ENCODE measurements at regions not wholly inside any gene's neighbourhood (a gene's known extent, or its start where the extent isn't known, plus 50 kb on each side); places are given as distances from the start of the nearest gene placed in this dataset.
A peak's percentile ranks its signal among the peaks of the same experiment; 100 is the strongest.

- no peak for DNase-seq
These were observed 50.5 kb upstream of the ZNF438 start for GRCh38 chr10:31081937-31082840.

DNA sequence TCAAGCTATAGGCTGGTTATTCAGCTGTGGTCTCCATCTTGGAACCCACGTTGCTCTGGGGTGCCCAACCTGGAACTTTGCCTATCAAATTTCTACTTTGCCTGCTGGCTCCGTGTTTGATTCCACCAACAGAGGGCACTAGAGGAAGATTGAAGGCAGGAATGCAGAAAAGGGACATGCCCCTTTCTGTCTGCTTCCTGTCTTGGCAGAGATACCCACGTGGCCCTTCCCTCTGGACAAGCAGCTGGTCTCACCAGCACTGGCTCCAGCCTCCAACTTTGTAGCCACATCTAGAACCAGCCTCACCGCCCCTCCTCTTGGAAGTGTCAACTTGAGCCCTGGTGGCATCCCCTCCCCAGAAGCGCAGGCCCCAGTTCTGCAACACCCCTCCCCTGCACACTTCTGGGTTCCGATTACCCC, 52.1 kb upstream of the ZNF438 start:
- peak; percentile 80 for DNase-seq

- no peak for DNase-seq
These were observed 55.3 kb upstream of the ZNF438 start for GRCh38 chr10:31087011-31087410.

GRCh38 chr10:31087851-31088250, 56.2 kb upstream of the ZNF438 start:
- no peak for DNase-seq

DNA sequence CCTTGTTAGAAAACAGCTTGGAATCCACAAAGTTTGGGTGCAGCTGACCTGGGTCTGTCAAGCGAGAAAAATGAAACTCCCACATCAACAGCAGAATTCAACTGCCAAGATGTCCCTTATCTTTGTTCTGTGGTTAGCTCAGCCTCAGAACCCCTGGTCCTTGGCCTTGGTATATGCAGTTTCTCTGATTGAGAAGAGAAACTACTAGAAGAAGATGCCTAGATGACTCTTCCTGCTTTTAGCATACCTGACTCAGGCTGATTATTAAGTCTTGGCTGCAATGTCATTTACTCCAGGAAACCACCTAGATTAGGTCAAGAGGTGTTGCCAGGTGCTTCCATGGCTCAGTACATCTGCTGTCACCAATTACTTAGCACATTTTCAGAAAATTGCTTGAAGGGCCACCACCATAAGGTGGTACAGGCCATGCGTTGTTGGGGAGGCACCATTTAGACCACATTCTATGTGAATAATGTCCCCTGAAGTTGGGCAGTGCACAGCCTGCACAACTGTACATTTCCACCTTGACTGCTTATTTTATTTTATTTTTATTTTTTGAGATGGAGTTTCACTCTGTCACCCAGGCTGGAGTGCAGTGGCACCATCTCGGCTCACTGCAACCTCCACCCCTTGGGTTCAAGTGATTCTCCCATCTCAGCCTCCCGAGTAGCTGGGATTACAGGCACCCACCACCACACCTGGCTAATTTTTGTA, 59.4 kb upstream of the ZNF438 start:
- DNase-seq, result no peak

- DNase-seq, result no peak
These were observed 64.3 kb upstream of the ZNF438 start for GRCh38 chr10:31095677-31096560.

DNA sequence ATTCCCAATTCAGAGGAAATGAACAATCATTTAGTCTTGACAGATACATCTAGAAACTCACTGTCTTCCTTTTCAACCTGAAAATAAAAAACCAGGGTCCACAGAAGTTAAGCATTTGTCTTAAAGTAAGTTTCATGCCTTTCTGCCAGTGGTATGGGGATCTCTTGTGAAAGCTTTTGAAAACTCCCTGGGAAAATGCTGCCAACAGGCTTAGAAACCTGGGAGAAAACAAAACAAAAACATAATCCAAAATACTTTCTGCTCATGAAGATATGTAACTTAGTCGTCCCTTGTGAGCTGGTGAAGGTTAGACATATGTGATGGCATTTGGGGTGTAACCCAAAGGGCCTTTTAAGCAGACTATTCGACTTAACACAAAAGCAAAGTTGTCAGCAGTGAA, 66.4 kb upstream of the ZNF438 start:
- no peak for DNase-seq

GRCh38 chr10:31099094-31099493, 67.4 kb upstream of the ZNF438 start:
- no peak for DNase-seq

- DNase-seq, result peak; percentile 76
These were observed 68.0 kb upstream of the ZNF438 start for GRCh38 chr10:31099664-31100063.

GRCh38 chr10:31100115-31100601, 68.5 kb upstream of the ZNF438 start:
- no peak for DNase-seq

GRCh38 chr10:31100662-31101061, 69.0 kb upstream of the ZNF438 start:
- DNase-seq, result no peak

DNA sequence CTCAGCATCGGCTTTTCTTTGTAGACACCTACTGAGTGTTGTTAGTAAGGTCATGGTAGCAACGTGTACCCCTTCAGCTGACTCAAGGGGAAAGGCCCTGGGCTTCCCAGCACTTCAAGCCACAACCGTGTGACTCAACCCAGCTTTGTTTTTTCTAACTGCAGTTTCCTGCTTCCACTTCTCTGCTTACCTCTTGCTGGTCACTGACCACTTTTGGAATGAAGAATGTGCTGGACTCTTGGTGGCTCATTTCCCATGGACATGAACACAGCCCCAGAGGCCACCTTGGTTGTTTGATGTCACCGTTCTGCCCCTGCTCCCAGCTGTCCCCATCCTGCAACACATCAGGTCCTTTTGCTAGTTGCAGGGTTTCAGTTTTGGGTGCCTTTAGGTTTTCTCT, 69.5 kb upstream of the ZNF438 start:
- DNase-seq, result peak; percentile 81

DNA sequence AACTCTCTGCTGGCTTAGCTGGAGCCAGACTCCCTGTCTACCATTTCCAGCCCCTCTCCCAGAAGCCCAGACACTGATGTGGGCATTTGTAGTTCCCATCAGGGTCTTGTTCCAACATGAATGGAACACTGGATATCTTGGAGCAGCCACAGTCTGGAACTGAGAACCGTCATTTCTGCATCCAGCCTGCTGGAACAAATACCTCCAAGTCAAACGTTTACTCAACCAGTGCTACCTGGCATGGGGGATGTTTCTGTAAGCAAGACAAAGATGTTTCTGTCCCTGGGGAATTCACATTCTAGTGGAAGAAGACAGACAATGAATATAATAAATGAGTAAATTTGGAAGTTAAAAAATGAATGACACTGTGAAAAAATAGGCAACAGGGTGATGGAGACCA, 70.8 kb upstream of the ZNF438 start:
- no peak for DNase-seq

GRCh38 chr10:31103112-31103511, 71.4 kb upstream of the ZNF438 start:
- DNase-seq, result no peak

GRCh38 chr10:31112961-31113360, 81.3 kb upstream of the ZNF438 start:
- DNase-seq, result no peak

- DNase-seq, result no peak
These were observed 84.6 kb upstream of the ZNF438 start for GRCh38 chr10:31116226-31116625.

- DNase-seq, result no peak
These were observed 86.9 kb upstream of the ZNF438 start for GRCh38 chr10:31118556-31118955.

DNA sequence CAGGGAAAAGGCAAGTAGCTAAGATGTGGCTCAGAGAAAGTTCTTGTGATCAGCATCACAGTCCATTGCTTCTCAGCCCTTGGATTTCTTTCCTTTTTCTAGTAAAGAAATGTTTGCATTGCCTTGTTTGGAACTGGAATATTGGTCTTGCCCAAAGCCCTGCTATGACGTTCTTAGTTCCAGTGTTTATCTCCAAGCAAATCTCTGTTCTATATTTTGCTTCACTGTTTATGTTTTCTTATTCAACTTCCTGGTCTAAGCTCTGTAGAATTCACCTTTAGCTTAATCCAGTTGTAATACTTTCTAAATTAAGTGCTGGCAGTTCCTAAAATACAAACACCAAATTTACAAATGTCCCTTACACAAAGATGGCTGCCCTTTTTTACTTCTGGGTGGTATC, 88.7 kb upstream of the ZNF438 start:
- DNase-seq, result no peak

DNA sequence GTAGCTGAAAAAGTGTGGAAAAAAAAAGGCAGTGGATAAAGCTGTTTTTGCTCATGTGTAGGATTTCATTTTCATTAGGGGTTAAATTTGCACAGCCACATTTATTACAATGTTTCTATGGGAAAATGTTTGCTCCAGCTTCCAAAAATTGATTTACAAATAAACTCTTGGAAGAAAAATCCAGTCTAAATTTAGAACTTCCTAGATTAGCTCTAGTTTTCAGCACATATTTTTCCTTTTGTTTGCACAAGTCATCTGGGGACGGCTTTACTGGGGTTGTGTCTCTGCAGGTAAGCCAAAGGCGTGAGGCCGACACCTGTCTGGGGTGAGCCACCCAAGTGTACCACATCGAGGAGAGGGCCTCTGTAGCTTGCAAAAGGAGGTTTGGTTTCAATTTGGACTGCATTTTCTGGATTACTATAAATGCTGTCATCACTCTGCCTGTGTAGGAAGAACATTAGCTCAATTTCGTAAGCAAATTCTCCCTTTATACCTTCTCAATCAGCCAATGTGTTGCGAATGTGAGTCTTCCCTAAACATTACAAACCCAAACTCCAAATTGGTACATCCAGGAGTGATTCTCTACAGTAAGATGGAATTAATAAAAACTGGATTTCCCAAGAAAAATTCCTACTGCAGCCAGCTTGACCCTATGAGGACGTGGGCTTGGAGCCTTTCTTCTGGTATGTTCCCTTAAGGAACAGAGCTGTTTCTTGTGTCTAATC, 89.5 kb upstream of the ZNF438 start:
- no peak for DNase-seq

DNA sequence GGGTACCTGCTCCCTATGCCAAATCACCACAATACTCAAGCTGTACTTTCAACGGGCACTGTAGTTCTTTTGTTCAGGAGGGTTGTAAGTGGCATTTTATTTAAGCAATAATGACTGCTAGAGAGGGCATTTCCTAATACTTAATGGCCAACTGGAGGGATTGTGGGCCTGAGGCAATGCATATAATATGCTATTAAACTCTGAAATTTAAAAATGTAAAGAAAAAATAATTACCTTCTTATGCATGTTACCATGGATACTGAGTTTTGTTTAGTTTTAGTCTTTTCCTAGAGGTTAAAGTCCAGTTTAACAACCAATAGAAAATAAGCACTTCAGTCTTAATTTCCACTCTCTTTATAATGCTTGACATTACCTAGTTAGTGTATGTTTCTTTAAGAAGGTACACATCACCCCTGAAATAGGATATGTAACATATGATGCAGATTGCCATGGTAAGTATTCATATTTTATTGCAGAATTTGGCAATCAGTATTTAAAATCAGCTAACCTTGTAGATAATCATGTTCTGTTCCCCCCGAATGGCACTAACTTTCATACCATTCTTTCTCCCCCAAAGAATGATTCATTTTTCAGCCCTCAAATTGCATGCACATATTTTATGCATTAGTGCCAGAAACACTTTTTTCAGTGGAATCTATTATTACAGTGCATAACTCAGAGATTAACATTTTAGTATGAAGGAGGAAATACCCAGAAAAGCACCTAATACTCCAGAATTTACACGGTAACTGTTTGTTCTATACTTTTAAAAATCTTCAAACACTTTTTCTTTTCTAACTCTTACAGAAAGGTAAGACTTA, 90.3 kb upstream of the ZNF438 start:
- no peak for DNase-seq

DNA sequence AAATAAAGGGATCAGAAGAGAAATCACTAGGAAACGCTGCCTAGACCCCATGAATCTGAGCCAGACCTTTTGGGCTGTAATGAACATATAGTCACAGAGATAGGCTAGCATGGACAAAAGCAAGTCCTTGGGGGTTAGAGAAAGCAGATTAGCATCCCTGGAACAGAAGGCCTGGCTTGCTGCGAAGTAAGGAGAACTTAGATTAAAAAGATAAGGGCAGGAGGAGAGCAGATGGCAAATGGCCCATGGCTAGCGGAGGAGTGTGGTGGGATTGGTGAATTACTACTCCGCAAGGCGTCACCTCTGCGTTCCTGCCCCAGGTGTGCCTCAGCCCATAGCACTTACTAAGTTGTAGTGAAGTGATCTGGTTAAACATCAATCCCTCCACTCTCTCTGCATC, 92.3 kb upstream of the ZNF438 start:
- no peak for DNase-seq
